ENCODE measurements at regions not wholly inside any gene's neighbourhood (a gene's known extent, or its start where the extent isn't known, plus 50 kb on each side); places are given as distances from the start of the nearest gene placed in this dataset.

DNA sequence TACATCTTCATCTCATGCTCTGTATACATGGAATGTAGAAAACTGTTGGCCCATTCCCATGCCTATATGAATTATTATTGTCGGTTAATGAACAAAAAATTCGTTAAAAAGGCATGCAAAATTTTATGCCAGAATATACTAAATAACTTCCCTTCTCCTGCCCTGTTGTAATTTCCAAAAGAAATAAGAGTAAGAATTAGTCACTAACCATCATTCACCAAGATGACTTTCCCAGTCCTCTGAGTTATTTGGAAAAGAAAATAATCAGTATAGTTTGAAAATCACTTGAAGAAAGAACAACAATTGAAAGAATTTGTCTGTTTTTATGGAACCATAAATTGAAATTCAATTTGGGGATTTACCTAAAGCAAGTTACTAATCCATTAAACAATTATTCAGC, 1149.1 kb upstream of the RAG2 start:
- Histone ChIP-seq H3K4me3 (ENCODE audit: low read length) (no peak overlapping the region), H3K27me3 (ENCODE audit: control insufficient read depth, insufficient read depth, low read length) (no peaks in the 10 kb centered on the region), H3K9ac (ENCODE audit: low read length) (no peak overlapping the region), H3K4me1 (ENCODE audit: control insufficient read depth, insufficient read depth, low read length) (no peaks in the 10 kb centered on the region), H3K27ac (ENCODE audit: low read depth, low read length) (no peak overlapping the region), H3K36me3 (ENCODE audit: control insufficient read depth, insufficient read depth, low read length) (no peaks in the 10 kb centered on the region)

DNA sequence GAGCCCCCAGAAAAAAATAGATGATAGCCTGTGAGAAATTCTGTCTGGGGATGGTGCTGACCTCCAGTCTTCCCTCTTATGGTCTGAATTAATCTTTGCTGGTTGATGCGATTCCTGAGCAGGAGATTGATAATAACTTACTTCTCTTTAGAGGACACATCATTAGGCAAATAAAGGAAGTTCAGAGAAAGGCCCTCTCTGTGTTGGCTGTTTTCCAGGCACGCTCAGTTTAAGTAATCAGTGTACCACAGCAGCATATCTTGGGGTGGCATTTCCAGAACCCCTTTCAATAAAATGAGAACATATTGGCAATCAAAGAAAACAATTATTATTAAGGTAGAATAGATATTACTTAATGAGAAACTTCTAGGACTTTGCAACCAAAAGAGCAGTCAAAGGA, 1129.3 kb upstream of the RAG2 start:
- Histone ChIP-seq H3K27me3 (ENCODE audit: control insufficient read depth, insufficient read depth, low read length) (no peaks in the 10 kb centered on the region), H3K4me3 (ENCODE audit: low read length) (no peak overlapping the region), H3K27ac (ENCODE audit: low read depth, low read length) (no peak overlapping the region), H3K9ac (ENCODE audit: low read length) (no peak overlapping the region), H3K36me3 (ENCODE audit: control insufficient read depth, insufficient read depth, low read length) (no peaks in the 10 kb centered on the region), H3K4me1 (ENCODE audit: control insufficient read depth, insufficient read depth, low read length) (no peaks in the 10 kb centered on the region)

DNA sequence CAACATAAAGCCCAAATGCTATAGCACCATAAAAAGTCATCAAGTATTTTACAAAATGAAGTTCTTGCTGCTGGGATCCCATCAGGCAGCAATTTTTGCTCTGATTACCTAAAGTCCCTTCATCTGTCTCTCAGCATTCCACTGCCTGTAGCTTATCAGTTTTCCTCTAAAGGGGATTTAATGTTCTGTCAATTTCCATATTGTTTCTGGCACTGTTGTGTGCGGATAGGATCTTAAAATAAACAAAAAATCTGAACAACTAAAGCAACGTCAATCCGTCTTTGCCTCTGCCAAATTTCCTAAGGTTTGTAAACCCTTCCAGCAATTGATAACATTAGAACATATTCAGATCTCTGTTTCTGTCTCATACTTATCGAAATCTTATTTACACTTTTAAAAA, 1126.3 kb upstream of the RAG2 start:
- no peak overlapping the region for H3K9ac ChIP-seq (ENCODE audit: low read length)
- H3K4me3 ChIP-seq (ENCODE audit: low read length) = no peak overlapping the region
- H3K36me3 ChIP-seq (ENCODE audit: control insufficient read depth, insufficient read depth, low read length) = no peaks in the 10 kb centered on the region
- no peaks in the 10 kb centered on the region for H3K27me3 ChIP-seq (ENCODE audit: control insufficient read depth, insufficient read depth, low read length)
- H3K27ac ChIP-seq (ENCODE audit: low read depth, low read length) = no peak overlapping the region
- H3K4me1 ChIP-seq (ENCODE audit: control insufficient read depth, insufficient read depth, low read length) = no peaks in the 10 kb centered on the region

DNA sequence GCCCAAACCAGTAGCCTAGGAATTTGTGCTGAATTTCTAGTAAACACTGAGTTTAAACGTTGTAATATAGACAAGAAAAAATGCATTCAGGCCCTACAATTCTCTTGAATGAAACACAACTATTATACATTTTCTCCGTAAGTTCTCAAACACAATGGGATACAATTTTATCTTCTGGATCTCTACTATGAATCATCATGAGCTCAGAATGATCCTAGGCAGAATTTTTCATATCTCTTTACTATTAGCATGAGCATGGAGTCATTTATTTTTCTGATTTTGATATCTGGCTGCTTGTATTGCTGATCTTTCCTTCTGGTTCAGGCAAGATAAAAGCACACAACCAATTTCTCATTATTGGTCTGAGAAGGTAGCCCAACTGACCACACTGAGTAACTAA, 1123.4 kb upstream of the RAG2 start:
- Histone ChIP-seq H3K27me3 (ENCODE audit: control insufficient read depth, insufficient read depth, low read length) (no peaks in the 10 kb centered on the region), H3K36me3 (ENCODE audit: control insufficient read depth, insufficient read depth, low read length) (no peaks in the 10 kb centered on the region), H3K27ac (ENCODE audit: low read depth, low read length) (no peak overlapping the region), H3K4me1 (ENCODE audit: control insufficient read depth, insufficient read depth, low read length) (no peaks in the 10 kb centered on the region), H3K4me3 (ENCODE audit: low read length) (no peak overlapping the region), H3K9ac (ENCODE audit: low read length) (no peak overlapping the region)

DNA sequence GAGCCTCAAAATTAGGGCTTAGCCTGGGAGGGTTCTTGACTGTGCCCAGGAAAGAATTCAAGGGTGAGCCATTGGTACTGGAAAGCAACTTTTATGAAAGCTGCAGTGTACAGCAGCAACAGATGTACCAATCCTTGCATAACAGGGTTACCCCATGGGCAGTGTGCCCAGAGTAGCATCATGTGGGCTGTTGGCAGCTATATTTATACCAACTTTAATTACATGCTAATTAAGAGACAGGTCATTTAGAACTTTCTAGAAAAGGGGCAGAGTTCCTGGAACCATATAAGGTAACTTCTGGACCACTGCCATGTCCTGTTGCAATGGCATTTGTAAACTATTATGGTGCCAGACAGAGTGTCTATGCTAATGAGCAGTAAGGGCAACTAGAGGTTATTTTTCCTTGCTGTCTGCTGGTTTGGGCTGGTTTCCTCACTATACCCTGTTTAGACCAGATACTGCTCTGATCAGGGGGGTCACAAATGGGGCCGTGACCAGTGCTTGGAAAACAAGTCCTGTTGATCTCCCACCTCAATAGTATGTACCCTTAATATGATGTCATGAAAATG, 1120.5 kb upstream of the RAG2 start:
- Histone ChIP-seq H3K4me3 (ENCODE audit: low read length) (no peak overlapping the region), H3K27me3 (ENCODE audit: control insufficient read depth, insufficient read depth, low read length) (no peaks in the 10 kb centered on the region), H3K9ac (ENCODE audit: low read length) (no peak overlapping the region), H3K27ac (ENCODE audit: low read depth, low read length) (no peak overlapping the region), H3K4me1 (ENCODE audit: control insufficient read depth, insufficient read depth, low read length) (no peaks in the 10 kb centered on the region), H3K36me3 (ENCODE audit: control insufficient read depth, insufficient read depth, low read length) (no peaks in the 10 kb centered on the region)

DNA sequence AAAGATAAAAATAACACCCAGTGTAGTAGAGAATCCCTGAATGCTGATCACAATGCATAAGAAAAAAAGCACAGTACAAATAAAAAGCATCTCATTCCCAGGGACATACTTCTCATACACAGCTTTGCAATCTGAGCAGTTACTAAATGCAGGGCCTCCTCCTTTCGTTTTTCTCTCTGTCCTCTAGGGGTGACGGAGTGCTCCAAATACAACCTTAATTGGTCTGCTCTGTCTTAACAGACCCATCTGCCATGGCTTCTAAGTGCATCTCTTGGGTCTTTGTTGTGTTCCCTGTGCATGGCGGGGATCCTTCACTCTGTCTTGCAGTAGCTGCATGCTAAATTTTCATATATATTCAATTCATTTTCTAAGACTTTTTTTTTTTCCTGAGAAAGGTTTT, 1114.2 kb upstream of the RAG2 start:
- H3K4me1 ChIP-seq (ENCODE audit: control insufficient read depth, insufficient read depth, low read length) = no peaks in the 10 kb centered on the region
- no peak overlapping the region for H3K9ac ChIP-seq (ENCODE audit: low read length)
- H3K36me3 ChIP-seq (ENCODE audit: control insufficient read depth, insufficient read depth, low read length) = no peaks in the 10 kb centered on the region
- H3K27ac ChIP-seq (ENCODE audit: low read depth, low read length) = no peak overlapping the region
- no peaks in the 10 kb centered on the region for H3K27me3 ChIP-seq (ENCODE audit: control insufficient read depth, insufficient read depth, low read length)
- H3K4me3 ChIP-seq (ENCODE audit: low read length) = no peak overlapping the region

DNA sequence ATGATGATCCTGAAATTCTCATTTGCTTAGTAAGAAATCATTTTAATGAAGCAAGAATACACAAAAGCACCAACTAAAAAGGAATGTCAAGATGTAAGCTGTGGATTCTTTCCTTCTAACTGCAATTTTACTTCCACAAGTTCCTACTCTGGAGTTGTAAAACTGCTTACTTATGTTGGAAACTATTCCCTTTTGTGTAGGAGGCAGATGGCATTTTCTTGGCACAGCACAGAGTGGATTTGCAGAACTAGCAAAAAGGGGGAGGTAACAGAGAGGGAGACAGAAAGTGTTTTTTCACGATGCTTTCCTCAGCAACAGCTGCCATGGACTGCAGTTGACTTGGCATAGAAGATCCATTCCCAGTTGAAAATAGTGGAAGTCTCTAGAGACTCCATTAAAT, 1112.0 kb upstream of the RAG2 start:
- H3K36me3 ChIP-seq (ENCODE audit: control insufficient read depth, insufficient read depth, low read length) = no peaks in the 10 kb centered on the region
- no peaks in the 10 kb centered on the region for H3K27me3 ChIP-seq (ENCODE audit: control insufficient read depth, insufficient read depth, low read length)
- H3K27ac ChIP-seq (ENCODE audit: low read depth, low read length) = no peak overlapping the region
- no peak overlapping the region for H3K9ac ChIP-seq (ENCODE audit: low read length)
- no peak overlapping the region for H3K4me3 ChIP-seq (ENCODE audit: low read length)
- H3K4me1 ChIP-seq (ENCODE audit: control insufficient read depth, insufficient read depth, low read length) = no peaks in the 10 kb centered on the region

DNA sequence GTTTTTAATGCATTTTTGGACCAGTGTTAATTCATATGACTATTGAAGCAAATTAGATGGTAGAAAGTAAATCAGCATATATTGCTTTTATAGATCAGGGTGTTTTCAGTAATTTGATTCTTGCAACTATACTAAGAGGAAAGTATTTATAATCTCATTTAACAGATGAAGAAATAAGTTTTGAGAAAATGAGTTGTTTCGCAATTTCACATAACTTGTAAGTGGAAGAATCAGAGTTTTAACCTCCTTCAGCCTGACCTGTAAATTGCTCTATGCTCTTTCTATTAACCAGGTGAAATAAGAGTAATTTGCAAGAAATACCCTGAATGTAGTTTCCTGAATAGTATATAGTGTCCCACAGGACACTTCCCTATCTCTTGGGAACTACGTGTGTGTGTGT, 1106.8 kb upstream of the RAG2 start:
- Histone ChIP-seq H3K4me1 (ENCODE audit: control insufficient read depth, insufficient read depth, low read length) (no peaks in the 10 kb centered on the region), H3K27me3 (ENCODE audit: control insufficient read depth, insufficient read depth, low read length) (no peaks in the 10 kb centered on the region), H3K4me3 (ENCODE audit: low read length) (no peak overlapping the region), H3K27ac (ENCODE audit: low read depth, low read length) (no peak overlapping the region), H3K36me3 (ENCODE audit: control insufficient read depth, insufficient read depth, low read length) (no peaks in the 10 kb centered on the region), H3K9ac (ENCODE audit: low read length) (no peak overlapping the region)

DNA sequence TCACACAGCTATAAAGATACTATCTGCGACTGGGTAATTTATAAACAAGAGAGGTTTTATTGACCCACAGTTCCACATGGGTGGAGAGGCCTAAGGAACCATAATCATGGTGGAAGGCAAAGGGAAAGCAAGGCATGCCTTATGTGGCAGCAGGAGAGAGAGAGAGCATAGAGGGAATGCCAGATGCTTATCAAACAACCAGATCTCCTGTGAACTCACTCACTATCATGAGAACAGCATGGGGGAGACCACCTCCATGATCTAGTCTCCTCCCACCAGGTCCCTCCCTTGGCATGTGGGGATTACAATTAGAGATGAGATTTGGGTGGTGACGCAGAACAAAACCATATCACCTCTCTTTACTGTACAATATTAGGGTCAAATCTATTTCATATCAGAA, 1101.6 kb upstream of the RAG2 start:
- no peaks in the 10 kb centered on the region for H3K36me3 ChIP-seq (ENCODE audit: control insufficient read depth, insufficient read depth, low read length)
- H3K27ac ChIP-seq (ENCODE audit: low read depth, low read length) = no peak overlapping the region
- no peaks in the 10 kb centered on the region for H3K4me1 ChIP-seq (ENCODE audit: control insufficient read depth, insufficient read depth, low read length)
- no peaks in the 10 kb centered on the region for H3K27me3 ChIP-seq (ENCODE audit: control insufficient read depth, insufficient read depth, low read length)
- no peak overlapping the region for H3K9ac ChIP-seq (ENCODE audit: low read length)
- H3K4me3 ChIP-seq (ENCODE audit: low read length) = no peak overlapping the region

DNA sequence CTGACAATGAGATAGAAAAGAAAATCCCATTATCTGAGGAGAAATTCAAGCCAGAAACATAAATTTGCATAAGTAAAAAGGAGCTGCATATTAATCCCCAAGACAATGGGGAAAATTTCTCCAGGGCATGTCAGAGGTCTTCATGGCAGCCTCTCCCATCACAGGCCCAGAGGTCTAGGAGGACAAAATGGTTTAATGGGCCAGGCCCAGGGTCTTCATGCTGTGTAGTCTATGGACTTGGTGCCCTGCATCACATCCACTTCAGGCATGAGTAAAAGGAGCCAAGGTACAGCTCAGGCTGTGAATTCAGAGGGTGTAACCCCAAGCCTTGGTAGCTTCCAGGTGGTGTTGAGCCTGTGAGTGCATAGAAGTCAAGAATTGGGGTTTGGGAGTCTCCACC, 1097.2 kb upstream of the RAG2 start:
- Histone ChIP-seq H3K4me1 (ENCODE audit: control insufficient read depth, insufficient read depth, low read length) (no peaks in the 10 kb centered on the region), H3K4me3 (ENCODE audit: low read length) (no peak overlapping the region), H3K9ac (ENCODE audit: low read length) (no peak overlapping the region), H3K27ac (ENCODE audit: low read depth, low read length) (no peak overlapping the region), H3K36me3 (ENCODE audit: control insufficient read depth, insufficient read depth, low read length) (no peaks in the 10 kb centered on the region), H3K27me3 (ENCODE audit: control insufficient read depth, insufficient read depth, low read length) (no peaks in the 10 kb centered on the region)

DNA sequence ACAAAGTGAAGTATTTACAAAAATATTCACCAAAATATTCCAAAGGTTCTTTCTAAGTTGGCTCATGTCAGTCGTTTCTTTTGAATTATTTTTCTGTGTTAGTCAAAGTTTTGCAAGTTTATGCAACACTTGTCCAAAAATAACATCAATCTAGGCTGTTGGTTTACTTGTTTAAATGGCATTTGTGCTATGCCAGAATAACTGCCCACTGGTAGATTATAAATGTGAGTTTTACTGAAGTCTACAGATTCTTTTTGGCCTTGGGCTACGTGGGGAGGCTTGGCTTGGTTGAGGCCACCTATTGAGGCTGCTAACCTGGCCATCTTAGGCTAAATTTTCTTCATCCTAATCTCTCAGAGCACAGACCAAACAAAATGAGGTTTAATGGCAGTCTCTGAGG, 1091.9 kb upstream of the RAG2 start:
- Histone ChIP-seq H3K27ac (ENCODE audit: low read depth, low read length) (no peak overlapping the region), H3K4me3 (ENCODE audit: low read length) (no peak overlapping the region), H3K4me1 (ENCODE audit: control insufficient read depth, insufficient read depth, low read length) (no peaks in the 10 kb centered on the region), H3K9ac (ENCODE audit: low read length) (no peak overlapping the region), H3K27me3 (ENCODE audit: control insufficient read depth, insufficient read depth, low read length) (no peaks in the 10 kb centered on the region), H3K36me3 (ENCODE audit: control insufficient read depth, insufficient read depth, low read length) (no peaks in the 10 kb centered on the region)

DNA sequence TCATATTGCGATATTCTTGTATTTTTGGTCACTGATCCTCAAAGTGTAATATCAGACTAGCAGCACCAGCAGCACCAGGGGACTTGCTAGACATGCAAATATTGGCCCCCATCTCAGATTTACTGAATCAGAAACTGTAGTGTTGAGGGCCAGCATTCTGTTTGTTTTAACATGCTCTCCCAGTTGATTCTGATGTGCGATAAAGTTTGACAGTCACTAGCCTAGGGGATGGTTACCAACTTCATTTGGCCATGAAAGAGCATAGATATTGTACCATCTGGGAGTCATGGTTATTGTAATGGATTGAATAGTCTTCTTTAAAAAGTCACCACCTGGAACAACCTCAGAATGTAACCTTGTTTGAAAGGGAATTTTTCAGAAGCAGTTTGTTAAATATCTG, 1090.4 kb upstream of the RAG2 start:
- Histone ChIP-seq H3K27me3 (ENCODE audit: control insufficient read depth, insufficient read depth, low read length) (no peaks in the 10 kb centered on the region), H3K27ac (ENCODE audit: low read depth, low read length) (no peak overlapping the region), H3K4me3 (ENCODE audit: low read length) (no peak overlapping the region), H3K4me1 (ENCODE audit: control insufficient read depth, insufficient read depth, low read length) (no peaks in the 10 kb centered on the region), H3K9ac (ENCODE audit: low read length) (no peak overlapping the region), H3K36me3 (ENCODE audit: control insufficient read depth, insufficient read depth, low read length) (no peaks in the 10 kb centered on the region)

DNA sequence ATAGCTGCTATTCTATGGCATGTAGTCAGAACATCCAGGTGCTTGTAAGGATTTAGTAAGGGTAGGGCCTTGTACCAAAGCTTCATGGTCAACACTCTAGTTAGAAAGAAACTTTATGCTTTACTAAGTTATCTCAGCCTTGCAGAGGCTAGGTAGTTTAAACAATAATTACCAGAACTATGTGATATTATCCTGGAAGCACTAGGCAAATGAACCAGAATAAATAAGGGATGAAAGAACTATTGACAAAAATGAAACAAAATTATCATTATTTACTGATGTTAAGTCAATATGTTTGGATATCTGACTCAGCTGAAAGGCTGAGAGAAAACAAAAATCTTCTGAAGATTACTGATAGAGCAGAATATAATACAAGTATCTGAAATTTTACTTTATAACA, 1089.1 kb upstream of the RAG2 start:
- Histone ChIP-seq H3K36me3 (ENCODE audit: control insufficient read depth, insufficient read depth, low read length) (no peaks in the 10 kb centered on the region), H3K27me3 (ENCODE audit: control insufficient read depth, insufficient read depth, low read length) (no peaks in the 10 kb centered on the region), H3K27ac (ENCODE audit: low read depth, low read length) (no peak overlapping the region), H3K4me3 (ENCODE audit: low read length) (no peak overlapping the region), H3K4me1 (ENCODE audit: control insufficient read depth, insufficient read depth, low read length) (no peaks in the 10 kb centered on the region), H3K9ac (ENCODE audit: low read length) (no peak overlapping the region)
